ENCODE measurements at regions not wholly inside any gene's neighbourhood (a gene's known extent, or its start where the extent isn't known, plus 50 kb on each side); places are given as distances from the start of the nearest gene placed in this dataset.

- DNase-seq: no peak
Measured at GRCh38 chr1:226491093-226491850, 57.3 kb upstream of the STUM start.

- DNase-seq: no peak
Measured at GRCh38 chr1:226492426-226493137, 56.0 kb upstream of the STUM start.

- no peak for DNase-seq
Measured at GRCh38 chr1:226494092-226494609, 54.4 kb upstream of the STUM start.

GRCh38 chr1:226495716-226496115, 52.8 kb upstream of the STUM start:
- DNase-seq: no peak

GRCh38 chr1:226496453-226497015, 52.0 kb upstream of the STUM start:
- DNase-seq: no peak

- no peak for DNase-seq
Measured at GRCh38 chr1:226497276-226497833, 51.2 kb upstream of the STUM start.

- no peak for DNase-seq
Measured at GRCh38 chr1:226497991-226498639, 50.4 kb upstream of the STUM start.

- no peak for DNase-seq
Measured at GRCh38 chr1:226498640-226499008, 49.9 kb upstream of the STUM start.

Measured in CD4-positive, alpha-beta T cell treated with Interleukin-4 for 1 hour (primary cell).